AG09309 (cell line): ENCODE measurements at regions not wholly inside any gene's neighbourhood (a gene's known extent, or its start where the extent isn't known, plus 50 kb on each side); places are given as distances from the start of the nearest gene placed in this dataset.

Experiments used
- DNase-seq: peaks from one replicate; pipeline ENCODE4 v3.0.0-alpha.2; 2010; ENCODE audit warnings: low read depth
- H3K4me3 ChIP-seq: 2 replicates; pipeline ENCODE4 v1.5.1; 2011; ENCODE audit warnings: mild to moderate bottlenecking, low read depth, low read length, moderate library complexity; ENCODE audit not compliant: control insufficient read depth
- CTCF ChIP-seq: IDR thresholded peaks from 2 replicates; pipeline ENCODE4 v1.5.1; 2011; ENCODE audit warnings: mild to moderate bottlenecking, low read depth, low read length, inconsistent platforms; ENCODE audit not compliant: insufficient read depth, control insufficient read depth; ENCODE audit errors: missing control alignments

GRCh38 chr11:71150859-71151258 lies 101.5 kb downstream of the SHANK2 start:
- H3K4me3 ChIP-seq, result no peak overlapping the region
- no peak for DNase-seq
- TF ChIP-seq CTCF, result no peak

- no peak overlapping the region for H3K4me3 ChIP-seq
- DNase-seq, result no peak
- TF ChIP-seq CTCF, result no peak
Measured at GRCh38 chr11:71148716-71149115, 103.7 kb downstream of the SHANK2 start.

GRCh38 chr11:71147331-71147730 lies 105.0 kb downstream of the SHANK2 start:
- H3K4me3 ChIP-seq, result no peak overlapping the region
- DNase-seq, result no peak
- TF ChIP-seq CTCF, result no peak

- no peak for DNase-seq
- no peak overlapping the region for H3K4me3 ChIP-seq
- no peak for TF ChIP-seq CTCF
Measured at GRCh38 chr11:71146846-71147245, 105.5 kb downstream of the SHANK2 start.

GRCh38 chr11:71145988-71146824 lies 106.2 kb downstream of the SHANK2 start:
- TF ChIP-seq CTCF, result no peak
- DNase-seq, result no peak
- no peak overlapping the region for H3K4me3 ChIP-seq

- H3K4me3 ChIP-seq, result no peak overlapping the region
- no peak for DNase-seq
- no peak for TF ChIP-seq CTCF
Measured at GRCh38 chr11:71145368-71145767, 107.0 kb downstream of the SHANK2 start.

- H3K4me3 ChIP-seq, result no peak overlapping the region
- no peak for DNase-seq
- TF ChIP-seq CTCF, result no peak
Measured at GRCh38 chr11:71144736-71145135, 107.6 kb downstream of the SHANK2 start.
